Germinal center (tissue), 1 donor: ENCODE measurements at regions not wholly inside any gene's neighbourhood (a gene's known extent, or its start where the extent isn't known, plus 50 kb on each side); places are given as distances from the start of the nearest gene placed in this dataset.

ENCODE experiments used
- DNase-seq: peaks from one replicate; pipeline ENCODE4 v3.0.0; 2012; ENCODE audit warnings: mixed read lengths, low spot score

- no peak for DNase-seq
These were observed 269.6 kb downstream of the DKK2 start for GRCh38 chr4:106766519-106766918.

- DNase-seq, result no peak
These were observed 271.3 kb downstream of the DKK2 start for GRCh38 chr4:106764774-106765173.

GRCh38 chr4:106762666-106763443 lies 273.3 kb downstream of the DKK2 start:
- DNase-seq, result no peak

GRCh38 chr4:106753426-106753825 lies 282.7 kb downstream of the DKK2 start:
- DNase-seq, result no peak

- DNase-seq, result no peak
These were observed 289.7 kb downstream of the DKK2 start for GRCh38 chr4:106746451-106746850.

- DNase-seq, result no peak
These were observed 298.0 kb downstream of the DKK2 start for GRCh38 chr4:106738121-106738520.

- no peak for DNase-seq
These were observed 317.6 kb downstream of the DKK2 start for GRCh38 chr4:106718548-106718947.

GRCh38 chr4:106717091-106717490 lies 319.0 kb downstream of the DKK2 start:
- no peak for DNase-seq

- no peak for DNase-seq
These were observed 320.3 kb downstream of the DKK2 start for GRCh38 chr4:106715825-106716224.

GRCh38 chr4:106708464-106708816 lies 327.7 kb downstream of the DKK2 start:
- DNase-seq, result no peak

GRCh38 chr4:106707776-106708463 lies 328.2 kb downstream of the DKK2 start:
- DNase-seq, result no peak

- DNase-seq, result no peak
These were observed 331.8 kb downstream of the DKK2 start for GRCh38 chr4:106704253-106704870.

- no peak for DNase-seq
These were observed 331.7 kb upstream of the GIMD1 start for GRCh38 chr4:106700321-106700720.

- no peak for DNase-seq
These were observed 330.1 kb upstream of the GIMD1 start for GRCh38 chr4:106698621-106699195.

- no peak for DNase-seq
These were observed 327.1 kb upstream of the GIMD1 start for GRCh38 chr4:106695501-106696262.

- DNase-seq, result no peak
These were observed 325.7 kb upstream of the GIMD1 start for GRCh38 chr4:106694232-106694631.

GRCh38 chr4:106691749-106692148 lies 323.2 kb upstream of the GIMD1 start:
- no peak for DNase-seq

- DNase-seq, result no peak
These were observed 321.9 kb upstream of the GIMD1 start for GRCh38 chr4:106690487-106690886.

GRCh38 chr4:106687026-106687425 lies 318.4 kb upstream of the GIMD1 start:
- DNase-seq, result no peak

GRCh38 chr4:106681381-106681921 lies 312.9 kb upstream of the GIMD1 start:
- DNase-seq, result no peak

GRCh38 chr4:106679063-106679462 lies 310.5 kb upstream of the GIMD1 start:
- DNase-seq, result no peak

GRCh38 chr4:106677213-106677612 lies 308.6 kb upstream of the GIMD1 start:
- no peak for DNase-seq
